ENCODE measurements at regions not wholly inside any gene's neighbourhood (a gene's known extent, or its start where the extent isn't known, plus 50 kb on each side); places are given as distances from the start of the nearest gene placed in this dataset.

GRCh38 chr7:19248115-19248514 is 102.9 kb upstream of the FERD3L start:
- TF ChIP-seq CTCF (IDR thresholded peaks at IDR 0.05; ENCODE audit: insufficient read depth, low read length, poor library complexity, severe bottlenecking) (no peak), EZH2phosphoT487 (conservative IDR thresholded peaks at IDR 0.05; ENCODE audit: low read length) (no peak)
